Activated CD4-positive, alpha-beta memory T cell treated with anti-CD3 and anti-CD28 coated beads for 36 hours (primary cell): ENCODE measurements at regions not wholly inside any gene's neighbourhood (a gene's known extent, or its start where the extent isn't known, plus 50 kb on each side); places are given as distances from the start of the nearest gene placed in this dataset.

Experiments used
- CTCF ChIA-PET: fragments of 350-600 bp; sonication (Branson Sonifier 250); formaldehyde crosslinking; loops from one replicate; lab custom pipeline; 2021; ENCODE audit warnings: antibody characterized with exemption, inconsistent platforms; lab: Charles Lee
- POLR2A ChIA-PET: fragments of 350-600 bp; sonication (Branson Sonifier 250); formaldehyde crosslinking; loops from one replicate; lab custom pipeline; 2021; ENCODE audit warnings: antibody characterized with exemption; lab: Charles Lee
- DNase-seq: peaks from one replicate; pipeline ENCODE4 v3.0.0-alpha.2; 2020
- H3K27ac Mint-ChIP-seq: one replicate; pipeline ENCODE4 v1.8.0; 2021; ENCODE audit warnings: mixed read lengths
- H3K27me3 Mint-ChIP-seq: one replicate; pipeline ENCODE4 v1.8.0; 2021; ENCODE audit warnings: mixed read lengths
- H3K36me3 Mint-ChIP-seq: one replicate; pipeline ENCODE4 v1.8.0; 2021; ENCODE audit warnings: mixed read lengths
- H3K4me1 Mint-ChIP-seq: one replicate; pipeline ENCODE4 v1.8.0; 2021; ENCODE audit warnings: low read depth, mixed read lengths
- H3K4me3 Mint-ChIP-seq: one replicate; pipeline ENCODE4 v1.8.0; 2021; ENCODE audit warnings: mild to moderate bottlenecking, mixed read lengths
- H3K9me3 Mint-ChIP-seq: one replicate; pipeline ENCODE4 v1.8.0; 2021; ENCODE audit warnings: mixed read lengths
- intact Hi-C: fragments of 100-400 bp; cut with micrococcal nuclease; formaldehyde crosslinking; loops from one replicate; pipeline ENCODE4 v1.15.1; 2023

- H3K36me3 Mint-ChIP-seq: no peaks in the 10 kb centered on the region
- H3K9me3 Mint-ChIP-seq: no peaks in the 10 kb centered on the region
- peak; percentile 88 for DNase-seq
- H3K4me3 Mint-ChIP-seq: no peak overlapping the region
- H3K27ac Mint-ChIP-seq: no peak overlapping the region
- H3K27me3 Mint-ChIP-seq: peaks cover 4% of the 10 kb centered on the region
- intact Hi-C loops: loop anchor here (1.0 to 2.0 kb wide), 2 partner anchors 110 to 146 kb away; no protein-coding TSS in a partner anchor
- no peaks in the 10 kb centered on the region for H3K4me1 Mint-ChIP-seq
- POLR2A ChIA-PET: no interaction called here
- CTCF ChIA-PET: interaction anchor here (0.6 to 3.9 kb wide), 15 partner anchors 9 to 1570 kb away, joined by 3 to 34 read pairs (median 4); no protein-coding TSS in a partner anchor
Measured at GRCh38 chr7:131654668-131655326, 98.4 kb upstream of the PODXL start.

DNA sequence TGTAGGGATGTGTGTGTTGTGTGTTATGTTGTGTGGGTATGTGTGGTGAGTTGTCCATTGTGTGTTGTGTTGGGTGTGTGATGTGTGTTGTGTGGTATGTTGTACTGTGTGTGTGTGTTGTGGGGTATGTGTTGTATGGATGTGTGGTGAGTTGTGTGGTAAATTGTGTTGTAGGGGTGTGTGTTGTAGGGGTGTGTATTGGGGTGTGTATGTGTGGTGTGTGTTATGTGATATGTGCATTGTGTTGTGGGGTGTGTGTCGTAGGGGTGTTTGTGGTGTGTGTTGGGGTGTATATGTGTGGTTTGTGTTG lies 97.8 kb upstream of the PODXL start:
- Mint-ChIP-seq H3K27ac (no peak overlapping the region), H3K36me3 (no peaks in the 10 kb centered on the region), H3K4me1 (no peaks in the 10 kb centered on the region), H3K4me3 (no peak overlapping the region), H3K9me3 (no peaks in the 10 kb centered on the region), H3K27me3 (peaks cover 4% of the 10 kb centered on the region)
- intact Hi-C loops: loop anchor here (1.0 to 2.0 kb wide), 2 partner anchors 109 to 146 kb away; no protein-coding TSS in a partner anchor
- CTCF ChIA-PET: interaction anchor here (0.8 to 3.9 kb wide), 11 partner anchors 11 to 153 kb away, joined by 3 to 34 read pairs (median 4); no protein-coding TSS in a partner anchor
- POLR2A ChIA-PET: no interaction called here
- no peak for DNase-seq

GRCh38 chr7:131653418-131654248 lies 97.2 kb upstream of the PODXL start:
- H3K4me1 Mint-ChIP-seq: no peaks in the 10 kb centered on the region
- peaks cover 4% of the 10 kb centered on the region for H3K27me3 Mint-ChIP-seq
- H3K4me3 Mint-ChIP-seq: no peak overlapping the region
- no peak for DNase-seq
- CTCF ChIA-PET: interaction anchor here (0.8 to 1.9 kb wide), 3 partner anchors 23 to 108 kb away, joined by 3 to 9 read pairs (median 4); no protein-coding TSS in a partner anchor
- POLR2A ChIA-PET: no interaction called here
- no peaks in the 10 kb centered on the region for H3K36me3 Mint-ChIP-seq
- H3K27ac Mint-ChIP-seq: no peak overlapping the region
- intact Hi-C loops: loop anchor here (1.0 to 2.0 kb wide), 2 partner anchors 109 to 145 kb away; no protein-coding TSS in a partner anchor
- no peaks in the 10 kb centered on the region for H3K9me3 Mint-ChIP-seq

DNA sequence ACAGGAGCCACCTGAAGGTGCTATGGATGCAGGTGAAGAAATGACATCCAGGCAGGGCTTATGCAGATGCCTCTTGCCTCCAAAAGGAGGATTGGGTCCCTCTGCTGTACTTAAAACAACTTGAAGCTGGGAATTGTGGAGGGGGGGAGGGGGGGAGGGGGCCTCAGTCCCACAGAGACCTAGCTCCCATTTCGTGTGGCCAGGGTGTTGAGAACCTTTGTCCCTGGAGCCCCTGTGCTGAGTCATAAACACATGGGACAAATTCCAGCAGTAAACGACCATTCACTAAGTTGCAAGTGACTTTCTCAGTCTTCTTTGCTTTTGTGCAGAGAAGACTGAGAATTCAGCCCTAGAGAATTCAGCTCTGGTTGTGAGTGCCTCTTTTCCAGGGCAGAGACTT lies 96.5 kb upstream of the PODXL start:
- CTCF ChIA-PET: no interaction called here
- Mint-ChIP-seq H3K4me3 (no peak overlapping the region), H3K4me1 (no peaks in the 10 kb centered on the region), H3K27ac (no peak overlapping the region), H3K27me3 (peaks cover 4% of the 10 kb centered on the region), H3K9me3 (no peaks in the 10 kb centered on the region), H3K36me3 (no peaks in the 10 kb centered on the region)
- intact Hi-C loops: no loop called here
- POLR2A ChIA-PET: no interaction called here
- no peak for DNase-seq

- no peaks in the 10 kb centered on the region for H3K4me1 Mint-ChIP-seq
- H3K27me3 Mint-ChIP-seq: peaks cover 4% of the 10 kb centered on the region
- DNase-seq: no peak
- H3K9me3 Mint-ChIP-seq: no peaks in the 10 kb centered on the region
- no peak overlapping the region for H3K4me3 Mint-ChIP-seq
- intact Hi-C loops: no loop called here
- no peak overlapping the region for H3K27ac Mint-ChIP-seq
- H3K36me3 Mint-ChIP-seq: no peaks in the 10 kb centered on the region
- ChIA-PET CTCF (no interaction called here), POLR2A (no interaction called here)
Measured at GRCh38 chr7:131652194-131652593, 95.8 kb upstream of the PODXL start.

DNA sequence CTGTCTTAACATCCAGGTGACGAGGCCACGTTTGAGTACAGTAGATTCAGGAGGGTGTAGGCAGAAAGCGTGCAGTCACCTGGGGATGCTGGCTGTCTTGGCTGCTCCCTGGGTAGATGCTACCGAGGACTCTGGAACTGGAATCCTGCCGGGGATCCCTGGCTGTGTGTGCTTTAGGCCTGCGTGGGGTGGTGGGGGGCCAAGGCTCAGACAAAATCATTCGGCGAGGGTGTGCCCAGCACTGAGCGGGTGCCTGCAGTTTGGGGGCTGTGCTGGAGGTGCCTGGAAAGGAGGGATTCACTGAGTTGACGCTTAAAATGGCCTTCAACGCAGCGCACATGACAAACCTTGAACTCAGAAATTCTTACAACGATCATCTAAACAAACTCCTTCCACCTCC lies 93.5 kb upstream of the PODXL start:
- CTCF ChIA-PET: no interaction called here
- no peaks in the 10 kb centered on the region for H3K9me3 Mint-ChIP-seq
- no peaks in the 10 kb centered on the region for H3K36me3 Mint-ChIP-seq

GRCh38 chr7:131649003-131649541 lies 92.6 kb upstream of the PODXL start:
- POLR2A ChIA-PET: interaction anchor here (0.6 kb wide), 1 partner anchor 36 kb away, joined by 3 read pairs; no protein-coding TSS in a partner anchor
- intact Hi-C loops: no loop called here
- H3K36me3 Mint-ChIP-seq: no peaks in the 10 kb centered on the region
- no peak for DNase-seq
- H3K27ac Mint-ChIP-seq: no peak overlapping the region
- no peaks in the 10 kb centered on the region for H3K9me3 Mint-ChIP-seq
- no peak overlapping the region for H3K4me3 Mint-ChIP-seq
- H3K4me1 Mint-ChIP-seq: no peaks in the 10 kb centered on the region
- peaks cover 6% of the 10 kb centered on the region for H3K27me3 Mint-ChIP-seq
- CTCF ChIA-PET: no interaction called here

More for the DNA sequence above, 93.5 kb upstream of the PODXL start:
- DNase-seq: no peak
- POLR2A ChIA-PET: no interaction called here
- Mint-ChIP-seq H3K27me3 (peaks cover 5% of the 10 kb centered on the region), H3K27ac (no peak overlapping the region), H3K4me3 (no peak overlapping the region), H3K4me1 (no peaks in the 10 kb centered on the region)
- intact Hi-C loops: no loop called here

DNA sequence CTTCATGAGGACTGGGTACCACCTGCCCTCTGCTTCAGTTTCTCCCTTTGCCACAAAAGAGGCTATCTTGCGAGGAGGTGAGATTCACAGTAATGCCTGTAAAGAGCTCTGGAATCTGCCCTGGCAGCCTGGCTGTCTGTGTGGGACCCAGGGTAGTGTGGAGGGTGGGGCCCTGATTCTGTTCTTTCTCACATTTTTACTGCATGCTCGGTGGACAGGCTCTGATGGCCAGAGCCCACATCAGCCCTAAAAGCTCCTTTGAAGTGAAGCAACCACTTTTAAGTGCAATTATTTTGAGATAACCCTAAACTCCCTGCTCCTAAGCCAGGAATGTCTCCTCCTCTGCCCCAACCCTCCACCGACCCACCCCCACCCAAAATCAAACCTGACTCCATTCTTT lies 92.1 kb upstream of the PODXL start:
- POLR2A ChIA-PET: interaction anchor here (0.6 kb wide), 2 partner anchors 36 to 66 kb away, joined by 3 read pairs; no protein-coding TSS in a partner anchor
- Mint-ChIP-seq H3K9me3 (no peaks in the 10 kb centered on the region), H3K4me1 (no peaks in the 10 kb centered on the region), H3K4me3 (no peak overlapping the region), H3K27ac (no peak overlapping the region), H3K36me3 (no peaks in the 10 kb centered on the region), H3K27me3 (peaks cover 6% of the 10 kb centered on the region)
- DNase-seq: no peak
- intact Hi-C loops: no loop called here
- CTCF ChIA-PET: no interaction called here

DNA sequence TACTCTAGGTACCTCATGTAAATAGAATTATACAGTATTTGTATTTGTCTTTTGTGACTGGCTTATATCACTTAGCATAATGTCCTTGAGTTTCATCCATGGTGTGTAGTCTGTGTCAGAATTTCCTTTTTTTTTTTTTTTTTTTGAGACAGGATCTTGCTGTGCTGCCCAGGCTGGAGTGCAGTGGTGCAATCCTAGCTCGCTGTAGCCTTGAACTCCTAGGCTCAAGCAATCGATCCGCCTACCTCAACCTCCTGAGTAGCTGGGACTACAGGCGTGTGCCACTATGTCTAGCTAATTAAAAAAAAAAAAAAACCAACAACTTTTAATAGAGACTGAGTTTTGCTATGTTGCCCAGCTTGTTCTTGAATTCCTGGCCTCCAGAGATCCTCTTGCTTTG lies 89.8 kb upstream of the PODXL start:
- H3K4me3 Mint-ChIP-seq: no peak overlapping the region
- H3K36me3 Mint-ChIP-seq: no peaks in the 10 kb centered on the region
- CTCF ChIA-PET: no interaction called here
- no peak for DNase-seq
- no peaks in the 10 kb centered on the region for H3K4me1 Mint-ChIP-seq
- peaks cover 10% of the 10 kb centered on the region for H3K27me3 Mint-ChIP-seq
- no peaks in the 10 kb centered on the region for H3K9me3 Mint-ChIP-seq
- H3K27ac Mint-ChIP-seq: no peak overlapping the region
- intact Hi-C loops: no loop called here
- POLR2A ChIA-PET: no interaction called here

DNA sequence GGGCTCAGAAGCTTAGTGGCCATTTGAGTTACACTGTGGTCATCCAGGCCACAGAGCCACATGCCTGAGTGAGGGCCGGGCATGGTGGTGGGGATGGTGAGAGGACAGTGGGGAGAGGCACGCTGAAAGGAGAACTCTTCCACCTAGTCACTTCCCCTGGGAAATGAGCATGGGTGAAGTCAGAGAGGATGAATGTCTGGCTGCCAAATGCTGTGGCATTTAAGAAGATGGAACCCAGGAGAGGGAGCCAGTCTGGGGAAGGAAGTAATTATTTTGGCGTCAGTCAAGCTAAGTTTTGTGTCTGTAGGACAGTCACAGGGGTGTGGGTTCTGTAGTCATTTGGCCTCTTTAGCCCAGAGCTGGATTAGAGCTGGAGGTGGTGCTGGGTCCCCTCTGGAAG lies 86.0 kb upstream of the PODXL start:
- no peaks in the 10 kb centered on the region for H3K9me3 Mint-ChIP-seq
- DNase-seq: no peak
- no peak overlapping the region for H3K27ac Mint-ChIP-seq
- intact Hi-C loops: no loop called here
- POLR2A ChIA-PET: no interaction called here
- H3K4me3 Mint-ChIP-seq: no peak overlapping the region
- H3K4me1 Mint-ChIP-seq: no peaks in the 10 kb centered on the region
- peaks cover 15% of the 10 kb centered on the region for H3K27me3 Mint-ChIP-seq
- H3K36me3 Mint-ChIP-seq: no peaks in the 10 kb centered on the region
- CTCF ChIA-PET: no interaction called here

GRCh38 chr7:131640686-131641085 lies 84.3 kb upstream of the PODXL start:
- H3K9me3 Mint-ChIP-seq: no peaks in the 10 kb centered on the region

DNA sequence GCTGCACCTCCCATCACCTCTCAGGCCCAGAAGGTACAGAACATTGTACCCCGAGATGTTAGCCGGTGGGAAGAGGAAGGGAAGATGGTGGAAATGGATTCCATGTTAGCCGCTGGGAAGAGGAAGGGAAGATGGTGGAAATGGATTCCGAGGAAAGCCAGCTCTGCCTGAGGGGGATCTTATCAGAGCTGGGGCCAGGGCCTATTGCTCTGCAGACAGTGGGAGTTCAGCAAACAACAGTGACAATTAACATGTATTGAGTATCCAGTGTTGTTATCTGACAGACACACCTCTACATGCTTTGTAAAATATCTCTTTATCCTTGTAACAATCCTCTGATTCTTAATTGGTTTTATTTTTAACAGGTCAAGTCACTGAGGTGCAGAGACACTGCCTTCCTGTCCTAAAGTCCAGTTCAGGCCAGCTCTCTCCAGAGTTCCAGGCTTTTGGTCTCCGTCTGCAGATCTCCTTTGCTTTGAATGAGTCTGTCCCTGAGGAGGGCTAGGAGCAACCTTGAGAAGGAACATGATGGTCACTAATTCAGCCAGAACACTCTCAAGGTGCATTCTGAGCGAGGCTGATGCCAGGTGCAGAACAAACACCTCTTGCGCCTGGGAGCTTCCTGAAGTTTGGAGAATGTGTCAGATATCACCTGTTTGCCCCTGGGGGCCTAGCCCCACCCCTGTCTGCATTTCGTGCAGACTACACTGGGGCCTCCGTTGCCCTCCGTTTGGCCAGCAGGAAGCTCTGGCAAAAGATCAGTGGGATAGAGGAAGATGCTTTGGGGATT lies 82.4 kb upstream of the PODXL start:
- POLR2A ChIA-PET: no interaction called here
- CTCF ChIA-PET: no interaction called here
- intact Hi-C loops: no loop called here

More at GRCh38 chr7:131640686-131641085, 84.3 kb upstream of the PODXL start:
- no peak overlapping the region for H3K27ac Mint-ChIP-seq
- intact Hi-C loops: no loop called here
- H3K4me1 Mint-ChIP-seq: no peaks in the 10 kb centered on the region
- H3K27me3 Mint-ChIP-seq: peaks cover 15% of the 10 kb centered on the region
- no peak overlapping the region for H3K4me3 Mint-ChIP-seq
- no peaks in the 10 kb centered on the region for H3K36me3 Mint-ChIP-seq
- ChIA-PET CTCF (no interaction called here), POLR2A (no interaction called here)
- no peak for DNase-seq

More for the DNA sequence above, 82.4 kb upstream of the PODXL start:
- no peaks in the 10 kb centered on the region for H3K36me3 Mint-ChIP-seq
- H3K4me1 Mint-ChIP-seq: no peaks in the 10 kb centered on the region
- H3K27me3 Mint-ChIP-seq: peaks cover 13% of the 10 kb centered on the region
- no peaks in the 10 kb centered on the region for H3K9me3 Mint-ChIP-seq
- no peak overlapping the region for H3K27ac Mint-ChIP-seq
- no peak overlapping the region for H3K4me3 Mint-ChIP-seq
- DNase-seq: no peak
